Uterus (tissue), 2 donors: ENCODE measurements at regions not wholly inside any gene's neighbourhood (a gene's known extent, or its start where the extent isn't known, plus 50 kb on each side); places are given as distances from the start of the nearest gene placed in this dataset.

Experiments
- POLR2A ChIP-seq, 2 donors: fragments of 450-650 bp; IDR thresholded peaks; one replicate each; pipeline ENCODE4 v1.6.1; 2016; ENCODE audit warnings: antibody characterized with exemption in 2 of 2, mild to moderate bottlenecking in 1 of 2, moderate library complexity in 1 of 2
- TF ChIP-seq, protein P1 (sequence below), 4 experiments: fragments of 200-600 bp in 2 of 4; fragments of 450-650 bp in 2 of 4; sonication (generic) in 2 of 4; IDR thresholded peaks; one replicate each; pipeline ENCODE4 v1.5.1; 2016 to 2019; ENCODE audit warnings: antibody characterized with exemption in 4 of 4, mild to moderate bottlenecking in 2 of 4, moderate library complexity in 1 of 4

DNA sequence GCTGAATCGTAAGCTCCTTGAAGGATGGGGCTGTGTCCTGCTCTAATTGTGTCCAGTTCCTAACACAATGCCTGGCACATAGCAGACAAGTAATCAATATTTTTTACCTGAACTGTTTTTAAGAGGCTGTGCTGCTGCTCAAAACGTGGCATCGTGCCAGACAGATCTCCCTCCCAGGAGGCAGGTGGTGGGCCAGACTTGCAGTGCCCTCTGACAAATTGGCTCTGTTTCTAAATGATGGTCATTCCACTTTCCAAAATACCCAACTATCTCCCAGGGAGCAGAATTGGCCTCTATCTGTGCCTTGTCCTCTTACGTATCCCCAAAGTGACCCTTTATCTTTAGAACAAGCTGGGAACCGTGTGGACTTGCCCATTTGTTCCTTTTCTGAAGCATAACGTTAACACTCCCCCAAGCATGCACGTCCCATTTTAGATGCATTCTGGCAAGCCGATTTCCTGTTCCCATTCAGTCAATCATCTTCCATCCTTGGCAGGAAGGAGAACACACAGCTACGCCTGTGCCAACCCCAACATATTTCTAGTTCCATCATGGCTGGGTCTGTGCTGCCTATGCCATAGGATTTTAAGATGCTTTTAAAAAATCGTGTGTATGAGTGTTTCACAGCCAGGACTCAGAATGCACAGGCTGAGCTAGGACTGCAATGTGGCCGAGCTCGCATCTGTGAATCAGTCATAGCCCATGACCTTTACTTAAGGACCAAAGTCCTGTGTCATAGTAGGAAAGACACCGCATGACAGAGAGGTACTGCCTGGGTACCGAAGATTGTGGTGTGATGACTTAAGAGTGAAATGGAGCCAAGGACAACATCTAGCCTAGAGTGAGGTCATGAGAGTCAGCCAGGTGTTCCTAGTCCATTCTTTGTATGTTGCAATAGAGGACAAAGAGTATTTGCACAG is 408.6 kb downstream of the PRDM2 start:
- TF ChIP-seq, protein P1, sequence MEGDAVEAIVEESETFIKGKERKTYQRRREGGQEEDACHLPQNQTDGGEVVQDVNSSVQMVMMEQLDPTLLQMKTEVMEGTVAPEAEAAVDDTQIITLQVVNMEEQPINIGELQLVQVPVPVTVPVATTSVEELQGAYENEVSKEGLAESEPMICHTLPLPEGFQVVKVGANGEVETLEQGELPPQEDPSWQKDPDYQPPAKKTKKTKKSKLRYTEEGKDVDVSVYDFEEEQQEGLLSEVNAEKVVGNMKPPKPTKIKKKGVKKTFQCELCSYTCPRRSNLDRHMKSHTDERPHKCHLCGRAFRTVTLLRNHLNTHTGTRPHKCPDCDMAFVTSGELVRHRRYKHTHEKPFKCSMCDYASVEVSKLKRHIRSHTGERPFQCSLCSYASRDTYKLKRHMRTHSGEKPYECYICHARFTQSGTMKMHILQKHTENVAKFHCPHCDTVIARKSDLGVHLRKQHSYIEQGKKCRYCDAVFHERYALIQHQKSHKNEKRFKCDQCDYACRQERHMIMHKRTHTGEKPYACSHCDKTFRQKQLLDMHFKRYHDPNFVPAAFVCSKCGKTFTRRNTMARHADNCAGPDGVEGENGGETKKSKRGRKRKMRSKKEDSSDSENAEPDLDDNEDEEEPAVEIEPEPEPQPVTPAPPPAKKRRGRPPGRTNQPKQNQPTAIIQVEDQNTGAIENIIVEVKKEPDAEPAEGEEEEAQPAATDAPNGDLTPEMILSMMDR (IDR thresholded peaks at IDR 0.05) = no peak
- TF ChIP-seq POLR2A (IDR thresholded peaks at IDR 0.05) = no peak
